HG02642 (cell line): ENCODE measurements at regions not wholly inside any gene's neighbourhood (a gene's known extent, or its start where the extent isn't known, plus 50 kb on each side); places are given as distances from the start of the nearest gene placed in this dataset.

ENCODE experiments used
- ATAC-seq: cut with Tn5 transposase; IDR thresholded peaks from one replicate; pipeline ENCODE4 v1.9.1; 2021; ENCODE audit warnings: mild to moderate bottlenecking; ENCODE audit not compliant: unreplicated experiment, poor library complexity

- ATAC-seq = no peak
Observed at GRCh38 chr4:184575306-184575705, 73.9 kb downstream of the CASP3 start.

- ATAC-seq = no peak
Observed at GRCh38 chr4:184574861-184575260, 74.4 kb downstream of the CASP3 start.

- ATAC-seq = no peak
Observed at GRCh38 chr4:184573701-184574100, 75.5 kb downstream of the CASP3 start.

- no peak for ATAC-seq
Observed at GRCh38 chr4:184568770-184569169, 80.5 kb downstream of the CASP3 start.

- no peak for ATAC-seq
Observed at GRCh38 chr4:184563621-184564020, 85.6 kb downstream of the CASP3 start.

GRCh38 chr4:184558996-184559395, 84.6 kb upstream of the IRF2 start:
- ATAC-seq = no peak

GRCh38 chr4:184553891-184554290, 79.5 kb upstream of the IRF2 start:
- ATAC-seq = no peak

- ATAC-seq = no peak
Observed at GRCh38 chr4:184550476-184550875, 76.1 kb upstream of the IRF2 start.

GRCh38 chr4:184548648-184549341, 74.4 kb upstream of the IRF2 start:
- no peak for ATAC-seq

- no peak for ATAC-seq
Observed at GRCh38 chr4:184548316-184548647, 73.9 kb upstream of the IRF2 start.

- no peak for ATAC-seq
Observed at GRCh38 chr4:184544788-184545409, 70.5 kb upstream of the IRF2 start.

- no peak for ATAC-seq
Observed at GRCh38 chr4:184541907-184542306, 67.6 kb upstream of the IRF2 start.

- no peak for ATAC-seq
Observed at GRCh38 chr4:184540307-184540706, 66.0 kb upstream of the IRF2 start.

GRCh38 chr4:184538023-184538599, 63.8 kb upstream of the IRF2 start:
- ATAC-seq = peak; percentile 60

GRCh38 chr4:184537269-184538022, 63.1 kb upstream of the IRF2 start:
- ATAC-seq = peak; percentile 67

- peak; percentile 1 for ATAC-seq
Observed at GRCh38 chr4:184536881-184537248, 62.5 kb upstream of the IRF2 start.

- no peak for ATAC-seq
Observed at GRCh38 chr4:184536065-184536880, 61.9 kb upstream of the IRF2 start.

- ATAC-seq = peak; percentile 40
Observed at GRCh38 chr4:184534511-184535391, 60.4 kb upstream of the IRF2 start.

- no peak for ATAC-seq
Observed at GRCh38 chr4:184533908-184534307, 59.6 kb upstream of the IRF2 start.
